WTC11 (cell line): ENCODE measurements at regions not wholly inside any gene's neighbourhood (a gene's known extent, or its start where the extent isn't known, plus 50 kb on each side); places are given as distances from the start of the nearest gene placed in this dataset.

Experiments
- ATAC-seq: fragments of 200-7000 bp; cut with Tn5 transposase; 2 replicates; pipeline ENCODE4 v1.10.0; 2021; ENCODE audit warnings: mild to moderate bottlenecking, moderate library complexity
- CTCF ChIA-PET: fragments of 300-600 bp; sonication (Branson Sonifier 250); formaldehyde crosslinking; loops from one replicate; lab custom pipeline; 2021; ENCODE audit warnings: antibody characterized with exemption; lab: Charles Lee
- POLR2A ChIA-PET: fragments of 350-600 bp; sonication (Branson Sonifier 250); formaldehyde crosslinking; loops from one replicate; lab custom pipeline; 2021; ENCODE audit warnings: antibody characterized with exemption; lab: Charles Lee
- DNase-seq: peaks from one replicate; pipeline ENCODE4 v3.0.0; 2021; ENCODE audit warnings: low spot score
- H3K27ac Mint-ChIP-seq: 2 replicates; pipeline ENCODE4 v1.8.0; 2021; ENCODE audit warnings: mixed read lengths
- H3K27me3 Mint-ChIP-seq: 2 replicates; pipeline ENCODE4 v1.8.0; 2021; ENCODE audit warnings: low read depth, mild to moderate bottlenecking, moderate library complexity, mixed read lengths
- H3K36me3 Mint-ChIP-seq: 2 replicates; pipeline ENCODE4 v1.8.0; 2021; ENCODE audit warnings: mixed read lengths
- H3K4me1 Mint-ChIP-seq: 2 replicates; pipeline ENCODE4 v1.8.0; 2022; ENCODE audit warnings: mixed read lengths
- H3K4me3 Mint-ChIP-seq: 2 replicates; pipeline ENCODE4 v1.8.0; 2021; ENCODE audit warnings: mild to moderate bottlenecking, moderate library complexity, mixed read lengths
- H3K9me3 Mint-ChIP-seq: 2 replicates; pipeline ENCODE4 v1.8.0; 2021; ENCODE audit warnings: mixed read lengths
- E2F4 ChIP-seq: sonication (generic); formaldehyde crosslinking; IDR thresholded peaks from 2 replicates; pipeline ENCODE4 v1.8.1; 2022; ENCODE audit warnings: low read depth, mild to moderate bottlenecking, moderate library complexity, missing genetic modification reagents, borderline replicate concordance
- KAT7 ChIP-seq: sonication (generic); formaldehyde crosslinking; IDR thresholded peaks from 2 replicates; pipeline ENCODE4 v1.8.1; 2023; ENCODE audit warnings: missing genetic modification reagents, mild to moderate bottlenecking, borderline replicate concordance
- MLX ChIP-seq: sonication (generic); formaldehyde crosslinking; IDR thresholded peaks from 2 replicates; pipeline ENCODE4 v1.8.1; 2023; ENCODE audit warnings: mild to moderate bottlenecking, missing genetic modification reagents, moderate library complexity
- TEAD1 ChIP-seq: sonication (generic); formaldehyde crosslinking; IDR thresholded peaks from 2 replicates; pipeline ENCODE4 v1.8.0; 2022; ENCODE audit warnings: mild to moderate bottlenecking, missing genetic modification reagents
- ZNF138 ChIP-seq: sonication (generic); formaldehyde crosslinking; conservative IDR thresholded peaks from 2 replicates; pipeline ENCODE4 v1.8.1; 2022; ENCODE audit warnings: mild to moderate bottlenecking, moderate library complexity, missing genetic modification reagents
- ZNF263 ChIP-seq: sonication (generic); formaldehyde crosslinking; IDR thresholded peaks from 2 replicates; pipeline ENCODE4 v1.8.1; 2022; ENCODE audit warnings: low read depth, mild to moderate bottlenecking, moderate library complexity, missing genetic modification reagents
- TF ChIP-seq, protein P1 (sequence below): sonication (generic); formaldehyde crosslinking; IDR thresholded peaks from 2 replicates; pipeline ENCODE4 v1.8.1; 2022; ENCODE audit warnings: low read depth, missing genetic modification reagents, borderline replicate concordance
- TF ChIP-seq, protein P2 (sequence below): sonication (generic); formaldehyde crosslinking; IDR thresholded peaks from 2 replicates; pipeline ENCODE4 v1.8.1; 2022; ENCODE audit warnings: mild to moderate bottlenecking, moderate library complexity, missing genetic modification reagents
- TF ChIP-seq, protein P3 (sequence below): fragments of 250-450 bp; sonication (Bioruptor Pico); IDR thresholded peaks from 2 replicates; pipeline ENCODE4 v1.9.0; 2021; ENCODE audit warnings: mild to moderate bottlenecking
- TF ChIP-seq, protein P4 (sequence below): sonication (generic); formaldehyde crosslinking; IDR thresholded peaks from 2 replicates; pipeline ENCODE4 v1.8.0; 2023; ENCODE audit warnings: mild to moderate bottlenecking, missing genetic modification reagents
- TF ChIP-seq, protein P5 (sequence below): sonication (generic); formaldehyde crosslinking; IDR thresholded peaks from 2 replicates; pipeline ENCODE4 v1.8.0; 2022; ENCODE audit warnings: missing genetic modification reagents
- TF ChIP-seq, protein P6 (sequence below): sonication (generic); formaldehyde crosslinking; IDR thresholded peaks from 2 replicates; pipeline ENCODE4 v1.8.0; 2023; ENCODE audit warnings: missing genetic modification reagents
- TF ChIP-seq, protein P7 (sequence below): sonication (generic); formaldehyde crosslinking; IDR thresholded peaks from 2 replicates; pipeline ENCODE4 v1.8.1; 2022; ENCODE audit warnings: mild to moderate bottlenecking, missing genetic modification reagents, moderate library complexity, borderline replicate concordance
- TF ChIP-seq, protein P8 (sequence below): sonication (generic); formaldehyde crosslinking; IDR thresholded peaks from 2 replicates; pipeline ENCODE4 v1.8.0; 2022; ENCODE audit warnings: mild to moderate bottlenecking, missing genetic modification reagents

- TF ChIP-seq E2F4 (CRISPR knock-in tag): no peak
- TF ChIP-seq, protein P1, sequence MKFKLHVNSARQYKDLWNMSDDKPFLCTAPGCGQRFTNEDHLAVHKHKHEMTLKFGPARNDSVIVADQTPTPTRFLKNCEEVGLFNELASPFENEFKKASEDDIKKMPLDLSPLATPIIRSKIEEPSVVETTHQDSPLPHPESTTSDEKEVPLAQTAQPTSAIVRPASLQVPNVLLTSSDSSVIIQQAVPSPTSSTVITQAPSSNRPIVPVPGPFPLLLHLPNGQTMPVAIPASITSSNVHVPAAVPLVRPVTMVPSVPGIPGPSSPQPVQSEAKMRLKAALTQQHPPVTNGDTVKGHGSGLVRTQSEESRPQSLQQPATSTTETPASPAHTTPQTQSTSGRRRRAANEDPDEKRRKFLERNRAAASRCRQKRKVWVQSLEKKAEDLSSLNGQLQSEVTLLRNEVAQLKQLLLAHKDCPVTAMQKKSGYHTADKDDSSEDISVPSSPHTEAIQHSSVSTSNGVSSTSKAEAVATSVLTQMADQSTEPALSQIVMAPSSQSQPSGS: no peak
- TF ChIP-seq, protein P2, sequence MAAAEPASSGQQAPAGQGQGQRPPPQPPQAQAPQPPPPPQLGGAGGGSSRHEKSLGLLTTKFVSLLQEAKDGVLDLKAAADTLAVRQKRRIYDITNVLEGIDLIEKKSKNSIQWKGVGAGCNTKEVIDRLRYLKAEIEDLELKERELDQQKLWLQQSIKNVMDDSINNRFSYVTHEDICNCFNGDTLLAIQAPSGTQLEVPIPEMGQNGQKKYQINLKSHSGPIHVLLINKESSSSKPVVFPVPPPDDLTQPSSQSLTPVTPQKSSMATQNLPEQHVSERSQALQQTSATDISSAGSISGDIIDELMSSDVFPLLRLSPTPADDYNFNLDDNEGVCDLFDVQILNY (CRISPR knock-in tag): no peak
- TF ChIP-seq, protein P3, sequence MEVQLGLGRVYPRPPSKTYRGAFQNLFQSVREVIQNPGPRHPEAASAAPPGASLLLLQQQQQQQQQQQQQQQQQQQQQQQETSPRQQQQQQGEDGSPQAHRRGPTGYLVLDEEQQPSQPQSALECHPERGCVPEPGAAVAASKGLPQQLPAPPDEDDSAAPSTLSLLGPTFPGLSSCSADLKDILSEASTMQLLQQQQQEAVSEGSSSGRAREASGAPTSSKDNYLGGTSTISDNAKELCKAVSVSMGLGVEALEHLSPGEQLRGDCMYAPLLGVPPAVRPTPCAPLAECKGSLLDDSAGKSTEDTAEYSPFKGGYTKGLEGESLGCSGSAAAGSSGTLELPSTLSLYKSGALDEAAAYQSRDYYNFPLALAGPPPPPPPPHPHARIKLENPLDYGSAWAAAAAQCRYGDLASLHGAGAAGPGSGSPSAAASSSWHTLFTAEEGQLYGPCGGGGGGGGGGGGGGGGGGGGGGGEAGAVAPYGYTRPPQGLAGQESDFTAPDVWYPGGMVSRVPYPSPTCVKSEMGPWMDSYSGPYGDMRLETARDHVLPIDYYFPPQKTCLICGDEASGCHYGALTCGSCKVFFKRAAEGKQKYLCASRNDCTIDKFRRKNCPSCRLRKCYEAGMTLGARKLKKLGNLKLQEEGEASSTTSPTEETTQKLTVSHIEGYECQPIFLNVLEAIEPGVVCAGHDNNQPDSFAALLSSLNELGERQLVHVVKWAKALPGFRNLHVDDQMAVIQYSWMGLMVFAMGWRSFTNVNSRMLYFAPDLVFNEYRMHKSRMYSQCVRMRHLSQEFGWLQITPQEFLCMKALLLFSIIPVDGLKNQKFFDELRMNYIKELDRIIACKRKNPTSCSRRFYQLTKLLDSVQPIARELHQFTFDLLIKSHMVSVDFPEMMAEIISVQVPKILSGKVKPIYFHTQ (CRISPR knock-in tag): no peak
- TF ChIP-seq, all 79 proteins: peak for 0
Observed at GRCh38 chr3:5314897-5315296, 127.4 kb downstream of the EDEM1 start (continued).

DNA sequence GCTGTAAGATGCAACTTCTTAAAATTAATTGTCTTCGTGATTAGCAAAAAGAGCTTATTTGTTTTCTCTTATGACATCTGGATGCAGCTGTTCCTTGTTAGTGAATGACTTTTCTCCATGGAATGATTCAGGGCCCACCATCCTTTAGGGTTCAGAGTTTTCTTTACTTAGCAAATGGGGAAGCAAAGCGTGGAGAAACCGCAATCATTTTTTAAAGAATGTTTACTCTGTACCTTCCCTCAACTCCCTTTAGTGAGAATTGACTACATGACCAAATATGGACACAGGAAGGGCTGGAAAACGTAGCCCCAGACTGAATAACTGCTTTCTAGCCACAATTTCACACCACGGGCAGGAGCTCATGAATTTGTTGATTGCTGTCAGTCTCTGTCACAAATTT, 130.1 kb downstream of the EDEM1 start:
- Mint-ChIP-seq H3K4me1 (no peaks in the 10 kb centered on the region; the same call in 1 of the 2 replicates), H3K27ac (no peak overlapping the region)
- TF ChIP-seq ZNF263 (CRISPR knock-in tag) (no peak), MLX (no peak)
- TF ChIP-seq, all 79 proteins: peak for 0
- CTCF ChIA-PET: no interaction called here
- Mint-ChIP-seq H3K27me3 (peaks cover 3% of the 10 kb centered on the region; the same call in 1 of the 2 replicates), H3K9me3 (peaks cover 78% of the 10 kb centered on the region), H3K36me3 (peaks cover 18% of the 10 kb centered on the region), H3K4me3 (no peak overlapping the region)
- ATAC-seq: no peak
- POLR2A ChIA-PET: no interaction called here
- no peak for DNase-seq

DNA sequence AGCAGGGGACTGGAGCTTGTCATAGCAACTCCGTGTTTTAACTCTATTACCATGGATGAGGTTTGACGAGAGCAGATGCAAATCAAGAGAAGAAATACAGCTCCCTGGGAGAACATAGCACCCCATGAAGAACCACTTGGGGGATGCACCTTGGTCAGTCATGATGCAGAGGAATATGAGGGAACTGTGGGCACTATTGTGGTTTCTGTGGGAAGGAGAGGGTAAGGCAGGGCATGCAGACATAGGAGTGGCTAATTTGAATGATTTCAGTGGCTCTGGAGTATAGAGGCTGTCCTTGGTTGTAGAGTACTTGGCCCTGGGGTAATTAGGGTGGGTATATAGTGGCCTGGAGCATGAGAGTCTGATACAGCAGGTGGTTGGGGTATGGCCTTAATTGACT, 131.9 kb downstream of the EDEM1 start:
- ATAC-seq (no peak), DNase-seq (no peak)
- Mint-ChIP-seq H3K27me3 (peaks cover 3% of the 10 kb centered on the region; the same call in 1 of the 2 replicates), H3K4me1 (no peaks in the 10 kb centered on the region; the same call in 1 of the 2 replicates), H3K4me3 (no peak overlapping the region), H3K9me3 (peaks cover 73% of the 10 kb centered on the region), H3K36me3 (peaks cover 18% of the 10 kb centered on the region), H3K27ac (no peak overlapping the region)
- CTCF ChIA-PET: no interaction called here
- POLR2A ChIA-PET: no interaction called here
- TF ChIP-seq KAT7 (CRISPR knock-in tag) (no peak), ZNF138 (CRISPR knock-in tag) (no peak), TEAD1 (CRISPR knock-in tag) (no peak)
- TF ChIP-seq, protein P4, sequence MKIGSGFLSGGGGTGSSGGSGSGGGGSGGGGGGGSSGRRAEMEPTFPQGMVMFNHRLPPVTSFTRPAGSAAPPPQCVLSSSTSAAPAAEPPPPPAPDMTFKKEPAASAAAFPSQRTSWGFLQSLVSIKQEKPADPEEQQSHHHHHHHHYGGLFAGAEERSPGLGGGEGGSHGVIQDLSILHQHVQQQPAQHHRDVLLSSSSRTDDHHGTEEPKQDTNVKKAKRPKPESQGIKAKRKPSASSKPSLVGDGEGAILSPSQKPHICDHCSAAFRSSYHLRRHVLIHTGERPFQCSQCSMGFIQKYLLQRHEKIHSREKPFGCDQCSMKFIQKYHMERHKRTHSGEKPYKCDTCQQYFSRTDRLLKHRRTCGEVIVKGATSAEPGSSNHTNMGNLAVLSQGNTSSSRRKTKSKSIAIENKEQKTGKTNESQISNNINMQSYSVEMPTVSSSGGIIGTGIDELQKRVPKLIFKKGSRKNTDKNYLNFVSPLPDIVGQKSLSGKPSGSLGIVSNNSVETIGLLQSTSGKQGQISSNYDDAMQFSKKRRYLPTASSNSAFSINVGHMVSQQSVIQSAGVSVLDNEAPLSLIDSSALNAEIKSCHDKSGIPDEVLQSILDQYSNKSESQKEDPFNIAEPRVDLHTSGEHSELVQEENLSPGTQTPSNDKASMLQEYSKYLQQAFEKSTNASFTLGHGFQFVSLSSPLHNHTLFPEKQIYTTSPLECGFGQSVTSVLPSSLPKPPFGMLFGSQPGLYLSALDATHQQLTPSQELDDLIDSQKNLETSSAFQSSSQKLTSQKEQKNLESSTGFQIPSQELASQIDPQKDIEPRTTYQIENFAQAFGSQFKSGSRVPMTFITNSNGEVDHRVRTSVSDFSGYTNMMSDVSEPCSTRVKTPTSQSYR (CRISPR knock-in tag): no peak
- TF ChIP-seq, protein P5, sequence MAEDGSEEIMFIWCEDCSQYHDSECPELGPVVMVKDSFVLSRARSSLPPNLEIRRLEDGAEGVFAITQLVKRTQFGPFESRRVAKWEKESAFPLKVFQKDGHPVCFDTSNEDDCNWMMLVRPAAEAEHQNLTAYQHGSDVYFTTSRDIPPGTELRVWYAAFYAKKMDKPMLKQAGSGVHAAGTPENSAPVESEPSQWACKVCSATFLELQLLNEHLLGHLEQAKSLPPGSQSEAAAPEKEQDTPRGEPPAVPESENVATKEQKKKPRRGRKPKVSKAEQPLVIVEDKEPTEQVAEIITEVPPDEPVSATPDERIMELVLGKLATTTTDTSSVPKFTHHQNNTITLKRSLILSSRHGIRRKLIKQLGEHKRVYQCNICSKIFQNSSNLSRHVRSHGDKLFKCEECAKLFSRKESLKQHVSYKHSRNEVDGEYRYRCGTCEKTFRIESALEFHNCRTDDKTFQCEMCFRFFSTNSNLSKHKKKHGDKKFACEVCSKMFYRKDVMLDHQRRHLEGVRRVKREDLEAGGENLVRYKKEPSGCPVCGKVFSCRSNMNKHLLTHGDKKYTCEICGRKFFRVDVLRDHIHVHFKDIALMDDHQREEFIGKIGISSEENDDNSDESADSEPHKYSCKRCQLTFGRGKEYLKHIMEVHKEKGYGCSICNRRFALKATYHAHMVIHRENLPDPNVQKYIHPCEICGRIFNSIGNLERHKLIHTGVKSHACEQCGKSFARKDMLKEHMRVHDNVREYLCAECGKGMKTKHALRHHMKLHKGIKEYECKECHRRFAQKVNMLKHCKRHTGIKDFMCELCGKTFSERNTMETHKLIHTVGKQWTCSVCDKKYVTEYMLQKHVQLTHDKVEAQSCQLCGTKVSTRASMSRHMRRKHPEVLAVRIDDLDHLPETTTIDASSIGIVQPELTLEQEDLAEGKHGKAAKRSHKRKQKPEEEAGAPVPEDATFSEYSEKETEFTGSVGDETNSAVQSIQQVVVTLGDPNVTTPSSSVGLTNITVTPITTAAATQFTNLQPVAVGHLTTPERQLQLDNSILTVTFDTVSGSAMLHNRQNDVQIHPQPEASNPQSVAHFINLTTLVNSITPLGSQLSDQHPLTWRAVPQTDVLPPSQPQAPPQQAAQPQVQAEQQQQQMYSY (CRISPR knock-in tag): no peak
- TF ChIP-seq, protein P6, sequence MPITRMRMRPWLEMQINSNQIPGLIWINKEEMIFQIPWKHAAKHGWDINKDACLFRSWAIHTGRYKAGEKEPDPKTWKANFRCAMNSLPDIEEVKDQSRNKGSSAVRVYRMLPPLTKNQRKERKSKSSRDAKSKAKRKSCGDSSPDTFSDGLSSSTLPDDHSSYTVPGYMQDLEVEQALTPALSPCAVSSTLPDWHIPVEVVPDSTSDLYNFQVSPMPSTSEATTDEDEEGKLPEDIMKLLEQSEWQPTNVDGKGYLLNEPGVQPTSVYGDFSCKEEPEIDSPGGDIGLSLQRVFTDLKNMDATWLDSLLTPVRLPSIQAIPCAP (CRISPR knock-in tag): no peak
- TF ChIP-seq, protein P7, sequence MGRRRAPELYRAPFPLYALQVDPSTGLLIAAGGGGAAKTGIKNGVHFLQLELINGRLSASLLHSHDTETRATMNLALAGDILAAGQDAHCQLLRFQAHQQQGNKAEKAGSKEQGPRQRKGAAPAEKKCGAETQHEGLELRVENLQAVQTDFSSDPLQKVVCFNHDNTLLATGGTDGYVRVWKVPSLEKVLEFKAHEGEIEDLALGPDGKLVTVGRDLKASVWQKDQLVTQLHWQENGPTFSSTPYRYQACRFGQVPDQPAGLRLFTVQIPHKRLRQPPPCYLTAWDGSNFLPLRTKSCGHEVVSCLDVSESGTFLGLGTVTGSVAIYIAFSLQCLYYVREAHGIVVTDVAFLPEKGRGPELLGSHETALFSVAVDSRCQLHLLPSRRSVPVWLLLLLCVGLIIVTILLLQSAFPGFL (CRISPR knock-in tag): no peak
- TF ChIP-seq, protein P8, sequence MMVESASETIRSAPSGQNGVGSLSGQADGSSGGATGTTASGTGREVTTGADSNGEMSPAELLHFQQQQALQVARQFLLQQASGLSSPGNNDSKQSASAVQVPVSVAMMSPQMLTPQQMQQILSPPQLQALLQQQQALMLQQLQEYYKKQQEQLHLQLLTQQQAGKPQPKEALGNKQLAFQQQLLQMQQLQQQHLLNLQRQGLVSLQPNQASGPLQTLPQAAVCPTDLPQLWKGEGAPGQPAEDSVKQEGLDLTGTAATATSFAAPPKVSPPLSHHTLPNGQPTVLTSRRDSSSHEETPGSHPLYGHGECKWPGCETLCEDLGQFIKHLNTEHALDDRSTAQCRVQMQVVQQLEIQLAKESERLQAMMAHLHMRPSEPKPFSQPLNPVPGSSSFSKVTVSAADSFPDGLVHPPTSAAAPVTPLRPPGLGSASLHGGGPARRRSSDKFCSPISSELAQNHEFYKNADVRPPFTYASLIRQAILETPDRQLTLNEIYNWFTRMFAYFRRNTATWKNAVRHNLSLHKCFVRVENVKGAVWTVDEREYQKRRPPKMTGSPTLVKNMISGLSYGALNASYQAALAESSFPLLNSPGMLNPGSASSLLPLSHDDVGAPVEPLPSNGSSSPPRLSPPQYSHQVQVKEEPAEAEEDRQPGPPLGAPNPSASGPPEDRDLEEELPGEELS (CRISPR knock-in tag): no peak
